ENCODE measurements at regions not wholly inside any gene's neighbourhood (a gene's known extent, or its start where the extent isn't known, plus 50 kb on each side); places are given as distances from the start of the nearest gene placed in this dataset.

DNA sequence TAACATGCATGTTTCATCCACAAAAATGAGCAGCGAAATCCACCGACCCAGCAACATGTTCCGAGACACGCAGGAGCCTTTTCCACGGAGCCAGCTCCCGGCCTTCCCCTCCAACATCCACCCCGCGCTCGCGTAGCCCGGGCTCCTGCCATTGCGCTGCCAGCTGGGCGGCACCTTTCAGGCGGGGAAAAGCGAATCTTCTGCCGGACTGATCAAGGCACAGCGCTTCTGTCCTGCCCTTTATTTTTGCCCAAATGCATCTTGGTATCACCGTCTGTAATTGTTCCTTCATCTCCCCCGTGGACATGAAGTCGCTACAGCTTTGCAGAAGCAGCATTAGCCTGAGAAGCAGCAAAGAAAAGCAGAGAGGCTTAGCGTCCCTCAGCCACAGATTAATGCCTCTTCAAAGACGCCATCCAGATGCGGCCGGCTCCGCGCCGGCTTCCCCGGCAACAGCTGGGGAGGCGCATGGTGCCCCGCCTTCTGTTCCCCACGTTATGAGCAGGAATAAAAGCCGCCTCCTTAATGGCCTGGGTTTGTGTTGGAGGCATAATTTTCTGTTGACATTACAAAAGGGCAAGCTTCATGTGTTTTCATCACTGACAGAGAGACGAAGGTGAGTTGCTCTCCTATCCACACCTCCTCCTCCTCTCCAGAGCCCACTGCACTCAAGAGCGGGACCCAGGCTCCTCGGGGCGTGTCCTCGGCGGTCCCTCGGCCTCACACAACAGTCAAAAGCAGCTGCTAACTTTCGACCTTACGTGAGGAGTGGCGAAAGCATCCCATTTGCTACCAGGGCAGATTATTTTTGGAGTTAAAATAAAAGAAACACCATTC, 122.1 kb upstream of the SALL3 start:
- no peaks in the 10 kb centered on the region for H3K9me3 Mint-ChIP-seq
- H3K27me3 Mint-ChIP-seq (ENCODE audit: low read depth), result no peaks in the 10 kb centered on the region
- no peak overlapping the region for H3K27ac Mint-ChIP-seq
- intact Hi-C loops (cut with micrococcal nuclease), result no loop called here
- H3K36me3 Mint-ChIP-seq (ENCODE audit: low read depth), result no peaks in the 10 kb centered on the region
- no peaks in the 10 kb centered on the region for H3K4me1 Mint-ChIP-seq (ENCODE audit: low read depth)
- no peak overlapping the region for H3K4me3 Mint-ChIP-seq (ENCODE audit: low read depth)
- no peak for DNase-seq (ENCODE audit: low spot score)

DNA sequence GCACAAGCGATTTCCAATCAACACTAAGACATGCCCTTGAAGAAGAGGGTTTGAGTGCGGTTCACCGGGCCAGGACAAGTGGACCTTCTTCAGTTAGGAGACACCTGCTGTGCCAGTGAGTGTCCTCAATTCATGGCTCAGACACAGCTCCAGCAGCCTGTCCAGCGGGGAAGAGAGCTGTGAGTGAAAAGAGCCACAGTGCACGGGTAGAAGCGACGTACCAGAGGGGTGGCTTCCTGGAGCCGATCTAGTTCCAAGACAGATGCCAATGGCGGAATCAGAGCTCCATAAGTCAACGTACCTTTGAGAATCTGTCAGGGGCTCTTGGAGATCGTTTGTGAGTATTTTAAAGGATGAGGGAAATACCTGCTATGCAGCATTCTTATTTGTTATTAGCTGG, 119.9 kb upstream of the SALL3 start:
- intact Hi-C loops (cut with micrococcal nuclease), result no loop called here
- no peaks in the 10 kb centered on the region for H3K27me3 Mint-ChIP-seq (ENCODE audit: low read depth)
- no peak for DNase-seq (ENCODE audit: low spot score)

DNA sequence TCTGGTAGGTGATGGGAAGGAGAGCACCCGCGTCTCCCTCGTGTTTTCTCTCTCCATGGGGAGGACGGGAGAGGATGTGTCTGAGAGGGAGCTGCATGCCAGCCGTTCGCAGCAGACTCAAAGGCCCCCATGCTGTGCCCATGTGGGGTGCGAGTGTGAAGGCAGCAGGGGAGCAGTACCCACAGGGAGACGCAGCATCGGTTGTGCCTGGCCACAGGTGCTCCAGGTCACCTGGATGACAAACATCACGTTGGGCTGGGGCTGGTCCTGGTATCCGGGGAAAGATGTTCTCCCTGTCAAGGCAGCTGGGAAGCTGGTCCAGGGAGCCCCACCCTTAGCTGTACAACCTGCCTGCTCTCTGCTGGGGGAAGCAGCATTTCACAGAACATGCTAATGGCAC, 119.5 kb upstream of the SALL3 start:
- Mint-ChIP-seq H3K27me3 (ENCODE audit: low read depth) (no peaks in the 10 kb centered on the region), H3K27ac (no peak overlapping the region), H3K36me3 (ENCODE audit: low read depth) (no peaks in the 10 kb centered on the region), H3K4me1 (ENCODE audit: low read depth) (no peaks in the 10 kb centered on the region), H3K4me3 (ENCODE audit: low read depth) (no peak overlapping the region), H3K9me3 (no peaks in the 10 kb centered on the region)
- DNase-seq (ENCODE audit: low spot score), result no peak
- intact Hi-C loops (cut with micrococcal nuclease), result no loop called here

More for the DNA sequence above, 119.9 kb upstream of the SALL3 start:
- no peaks in the 10 kb centered on the region for H3K4me1 Mint-ChIP-seq (ENCODE audit: low read depth)
- H3K36me3 Mint-ChIP-seq (ENCODE audit: low read depth), result no peaks in the 10 kb centered on the region
- H3K27ac Mint-ChIP-seq, result no peak overlapping the region
- H3K4me3 Mint-ChIP-seq (ENCODE audit: low read depth), result no peak overlapping the region
- no peaks in the 10 kb centered on the region for H3K9me3 Mint-ChIP-seq

DNA sequence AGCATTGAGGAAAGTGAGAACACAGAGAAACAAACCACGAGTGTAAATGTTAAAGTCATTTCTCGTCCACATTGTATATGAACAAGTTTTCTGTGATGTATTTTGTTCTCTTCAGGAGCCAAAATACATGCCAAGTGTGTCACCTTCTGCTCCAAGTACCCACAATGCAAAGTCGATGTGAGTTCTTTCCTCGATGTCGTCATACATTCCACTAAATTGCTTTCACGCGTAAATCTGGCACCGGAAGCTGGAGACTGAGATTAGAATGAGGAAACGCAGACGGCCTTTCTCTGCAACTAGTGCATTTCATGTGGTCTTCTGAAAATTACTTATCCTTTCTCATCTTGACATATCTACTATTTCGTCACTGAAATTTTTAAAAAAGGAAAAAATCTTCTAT, 118.5 kb upstream of the SALL3 start:
- Mint-ChIP-seq H3K4me3 (ENCODE audit: low read depth) (no peak overlapping the region), H3K9me3 (no peaks in the 10 kb centered on the region), H3K27ac (no peak overlapping the region), H3K36me3 (ENCODE audit: low read depth) (no peaks in the 10 kb centered on the region), H3K4me1 (ENCODE audit: low read depth) (no peaks in the 10 kb centered on the region), H3K27me3 (ENCODE audit: low read depth) (no peaks in the 10 kb centered on the region)
- DNase-seq (ENCODE audit: low spot score), result no peak
- intact Hi-C loops (cut with micrococcal nuclease), result no loop called here

DNA sequence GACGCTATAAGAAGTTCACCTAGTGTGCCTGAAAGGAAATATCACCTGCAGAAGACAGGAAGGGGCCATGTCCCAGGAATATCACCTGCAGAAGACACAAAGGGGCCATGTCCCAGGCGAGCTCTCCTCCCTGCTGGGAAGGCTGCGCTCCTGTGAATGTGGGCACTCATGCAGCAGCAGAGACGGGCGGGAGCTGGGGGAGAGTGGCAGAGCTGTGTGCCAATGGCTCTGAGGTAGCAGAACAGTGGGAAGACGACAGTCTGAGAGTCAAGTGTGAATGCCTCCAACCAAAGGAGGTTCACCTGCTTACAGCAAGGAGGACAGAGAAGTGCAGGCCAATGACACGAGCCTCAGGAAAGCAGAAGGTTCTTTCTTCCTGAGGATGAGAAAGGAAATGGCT, 117.9 kb upstream of the SALL3 start:
- no peaks in the 10 kb centered on the region for H3K4me1 Mint-ChIP-seq (ENCODE audit: low read depth)
- H3K9me3 Mint-ChIP-seq, result no peaks in the 10 kb centered on the region
- H3K27ac Mint-ChIP-seq, result no peak overlapping the region
- H3K36me3 Mint-ChIP-seq (ENCODE audit: low read depth), result no peaks in the 10 kb centered on the region
- no peak overlapping the region for H3K4me3 Mint-ChIP-seq (ENCODE audit: low read depth)
- no peaks in the 10 kb centered on the region for H3K27me3 Mint-ChIP-seq (ENCODE audit: low read depth)
- DNase-seq (ENCODE audit: low spot score), result no peak
- intact Hi-C loops (cut with micrococcal nuclease), result no loop called here

DNA sequence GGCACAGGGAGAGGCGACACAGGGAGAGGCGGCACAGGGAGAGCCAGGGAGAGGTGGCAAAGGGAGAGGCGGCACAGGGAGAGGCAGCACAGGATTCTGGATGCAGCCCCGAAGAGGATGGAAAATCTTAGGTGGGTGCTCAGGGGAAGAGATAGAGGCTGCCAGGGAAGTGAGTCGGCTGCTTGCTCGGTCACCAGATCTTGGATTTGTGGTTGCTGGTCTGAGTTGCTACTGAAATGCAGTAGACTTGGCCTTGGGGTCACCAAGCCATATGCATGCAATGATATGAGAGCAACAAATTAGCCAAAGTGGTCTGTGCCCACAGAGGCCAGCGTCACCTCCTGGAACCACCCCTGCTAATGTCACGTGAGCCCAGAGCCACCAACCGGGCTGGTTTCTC, 117.2 kb upstream of the SALL3 start:
- intact Hi-C loops (cut with micrococcal nuclease), result no loop called here
- Mint-ChIP-seq H3K27me3 (ENCODE audit: low read depth) (no peaks in the 10 kb centered on the region), H3K4me1 (ENCODE audit: low read depth) (no peaks in the 10 kb centered on the region), H3K36me3 (ENCODE audit: low read depth) (no peaks in the 10 kb centered on the region), H3K9me3 (no peaks in the 10 kb centered on the region), H3K4me3 (ENCODE audit: low read depth) (no peak overlapping the region), H3K27ac (no peak overlapping the region)
- no peak for DNase-seq (ENCODE audit: low spot score)

DNA sequence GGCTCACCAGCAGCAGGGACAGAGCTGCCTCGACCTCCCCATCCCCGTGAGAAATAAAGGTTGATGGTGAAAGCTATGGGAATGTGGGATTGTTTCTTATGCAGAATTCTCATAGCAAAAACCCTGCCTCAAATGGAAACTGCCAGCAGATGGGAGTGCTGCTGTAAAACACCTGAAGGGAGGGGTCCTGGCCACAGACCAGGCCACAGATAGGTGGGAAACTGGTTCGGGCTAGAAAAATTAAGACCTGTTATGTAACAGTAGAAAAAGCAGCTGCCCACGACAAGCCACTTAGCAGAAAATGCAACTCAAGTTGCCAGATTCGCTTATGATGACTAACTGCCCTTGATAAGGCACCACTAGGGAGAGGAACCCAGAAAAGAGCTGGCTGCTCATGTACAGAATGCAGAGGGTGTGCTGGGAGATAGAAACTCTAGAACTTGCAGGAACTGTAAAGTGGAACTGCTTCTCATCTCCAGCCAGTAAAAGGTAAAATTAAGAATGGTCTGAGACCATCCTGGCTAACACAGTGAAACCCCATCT, 114.5 kb upstream of the SALL3 start:
- Mint-ChIP-seq H3K36me3 (ENCODE audit: low read depth) (no peaks in the 10 kb centered on the region), H3K9me3 (no peaks in the 10 kb centered on the region)
- intact Hi-C loops (cut with micrococcal nuclease), result no loop called here

DNA sequence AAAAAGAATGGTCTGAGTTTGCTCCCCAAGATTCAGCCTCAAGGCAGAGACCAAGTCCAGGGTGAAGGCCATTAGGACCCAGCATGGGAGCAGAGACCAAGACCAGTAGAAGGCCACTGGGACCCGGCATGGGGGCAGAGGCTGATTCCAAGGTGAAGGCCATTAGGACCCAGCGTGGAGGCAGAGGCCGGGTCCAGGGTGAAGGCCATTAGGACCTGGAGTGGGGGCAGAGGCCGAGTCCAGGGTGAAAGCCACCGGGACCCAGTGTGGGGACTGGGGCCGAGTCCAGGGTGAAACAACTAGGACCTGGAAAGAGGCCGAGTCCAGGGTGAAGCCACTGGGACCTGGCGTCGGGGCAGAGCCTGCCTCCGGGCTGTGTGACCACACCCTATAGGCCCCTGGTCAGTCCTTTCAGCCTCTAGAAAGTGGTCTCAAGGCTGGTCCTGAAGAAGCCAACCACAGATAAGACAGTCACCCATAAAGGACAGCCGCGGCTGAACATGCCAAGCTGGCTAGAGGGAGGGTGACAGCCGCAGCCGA, 113.8 kb upstream of the SALL3 start:
- H3K36me3 Mint-ChIP-seq (ENCODE audit: low read depth), result no peaks in the 10 kb centered on the region
- no peaks in the 10 kb centered on the region for H3K4me1 Mint-ChIP-seq (ENCODE audit: low read depth)
- intact Hi-C loops (cut with micrococcal nuclease), result no loop called here
- no peaks in the 10 kb centered on the region for H3K27me3 Mint-ChIP-seq (ENCODE audit: low read depth)
- no peaks in the 10 kb centered on the region for H3K9me3 Mint-ChIP-seq
- DNase-seq (ENCODE audit: low spot score), result no peak
- H3K4me3 Mint-ChIP-seq (ENCODE audit: low read depth), result no peak overlapping the region
- no peak overlapping the region for H3K27ac Mint-ChIP-seq

More for the DNA sequence above, 114.5 kb upstream of the SALL3 start:
- DNase-seq (ENCODE audit: low spot score), result no peak
- Mint-ChIP-seq H3K27ac (no peak overlapping the region), H3K4me1 (ENCODE audit: low read depth) (no peaks in the 10 kb centered on the region), H3K4me3 (ENCODE audit: low read depth) (no peak overlapping the region), H3K27me3 (ENCODE audit: low read depth) (no peaks in the 10 kb centered on the region)

DNA sequence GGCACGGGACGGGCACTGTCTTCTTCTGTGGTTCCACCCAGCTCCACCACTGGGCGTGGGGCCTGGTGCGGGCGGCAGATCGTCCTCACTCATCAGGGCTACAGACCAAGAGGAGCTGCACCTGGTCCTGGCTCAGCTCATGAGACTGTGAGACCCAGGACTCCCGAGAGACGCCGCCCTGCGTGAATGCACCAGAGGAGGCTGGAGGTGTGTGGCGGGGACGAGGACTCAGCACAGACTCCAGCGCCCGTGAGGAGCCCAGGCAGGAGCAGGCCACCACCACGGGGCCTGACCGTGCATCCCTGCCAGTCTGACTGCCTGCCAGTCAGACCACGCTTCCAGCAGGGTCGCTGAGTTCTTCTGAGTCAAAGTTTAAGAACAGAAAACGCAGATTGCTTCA, 112.5 kb upstream of the SALL3 start:
- DNase-seq (ENCODE audit: low spot score), result no peak
- Mint-ChIP-seq H3K36me3 (ENCODE audit: low read depth) (no peaks in the 10 kb centered on the region), H3K4me1 (ENCODE audit: low read depth) (no peaks in the 10 kb centered on the region), H3K9me3 (no peaks in the 10 kb centered on the region), H3K27ac (no peak overlapping the region), H3K4me3 (ENCODE audit: low read depth) (no peak overlapping the region), H3K27me3 (ENCODE audit: low read depth) (no peaks in the 10 kb centered on the region)
- intact Hi-C loops (cut with micrococcal nuclease), result no loop called here

DNA sequence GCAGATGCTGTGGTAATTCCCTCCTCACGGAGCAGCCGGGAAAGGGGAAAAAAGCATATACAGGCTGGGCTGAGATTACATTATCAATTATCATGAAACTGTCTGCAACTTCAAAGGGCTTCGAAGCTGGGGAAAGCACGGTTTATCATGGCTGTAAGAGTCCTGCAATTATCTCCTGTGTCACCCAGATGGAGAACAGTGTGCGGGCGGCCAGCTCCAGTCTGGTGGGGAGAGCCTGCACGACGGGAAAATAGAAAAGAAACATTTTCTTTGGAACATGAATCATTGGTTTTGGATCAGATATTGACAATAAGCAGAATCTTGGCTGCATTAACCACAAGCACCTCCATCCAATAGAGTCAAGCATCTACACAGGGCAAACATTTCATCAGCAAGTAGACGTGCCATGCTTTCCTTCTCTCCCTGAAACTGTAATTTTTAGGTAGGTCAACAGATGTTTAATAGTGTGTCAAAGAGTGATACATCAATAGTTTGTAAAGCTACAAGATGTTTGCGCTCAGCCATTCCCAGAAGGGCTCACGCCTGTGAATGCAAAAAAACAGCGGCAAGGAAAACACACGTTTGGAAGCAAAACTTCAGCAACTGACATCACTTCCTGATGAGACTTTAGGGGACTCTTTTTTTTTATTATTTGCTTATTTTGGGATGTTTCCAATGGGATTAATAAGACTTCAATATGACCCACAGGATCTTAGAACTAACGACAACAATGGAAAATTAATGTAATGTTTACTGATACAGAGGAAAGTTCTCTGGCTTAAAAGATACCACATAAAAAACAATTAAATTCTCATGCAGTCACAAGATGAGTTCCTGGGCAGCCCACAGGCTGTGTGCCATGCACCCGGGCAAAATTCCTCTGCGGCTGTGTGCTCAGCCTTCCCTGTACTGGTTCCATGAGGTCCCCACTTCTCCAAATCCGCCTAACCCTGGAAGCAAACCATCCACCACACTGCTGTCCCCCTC, 111.0 kb upstream of the SALL3 start:
- Mint-ChIP-seq H3K36me3 (ENCODE audit: low read depth) (no peaks in the 10 kb centered on the region), H3K27me3 (ENCODE audit: low read depth) (no peaks in the 10 kb centered on the region), H3K9me3 (no peaks in the 10 kb centered on the region), H3K27ac (no peak overlapping the region), H3K4me3 (ENCODE audit: low read depth) (no peak overlapping the region), H3K4me1 (ENCODE audit: low read depth) (no peaks in the 10 kb centered on the region)
- intact Hi-C loops (cut with micrococcal nuclease), result no loop called here
- DNase-seq (ENCODE audit: low spot score), result no peak

DNA sequence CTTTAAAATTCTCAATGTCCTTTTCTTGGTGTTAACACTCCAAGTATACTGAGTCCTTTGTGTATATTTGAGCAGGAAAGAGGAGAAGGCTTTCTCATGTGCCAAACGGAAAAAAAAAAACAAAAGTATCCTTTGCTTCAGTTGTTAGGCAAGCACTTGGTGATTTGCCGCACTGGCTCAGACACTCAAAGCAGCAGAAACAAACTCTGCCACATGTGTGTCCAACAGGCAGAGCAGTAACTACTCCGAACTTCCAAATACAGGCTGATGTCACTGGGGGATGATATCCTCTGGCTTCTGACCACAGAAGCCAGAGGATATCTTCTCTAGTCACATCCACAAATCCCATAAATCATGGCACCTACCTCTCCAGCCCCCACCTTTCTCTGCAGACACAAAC, 108.0 kb upstream of the SALL3 start:
- H3K4me3 Mint-ChIP-seq (ENCODE audit: low read depth), result no peak overlapping the region
- no peak for DNase-seq (ENCODE audit: low spot score)
- no peak overlapping the region for H3K27ac Mint-ChIP-seq
- intact Hi-C loops (cut with micrococcal nuclease), result no loop called here
- H3K27me3 Mint-ChIP-seq (ENCODE audit: low read depth), result no peaks in the 10 kb centered on the region
- no peaks in the 10 kb centered on the region for H3K9me3 Mint-ChIP-seq
- H3K36me3 Mint-ChIP-seq (ENCODE audit: low read depth), result no peaks in the 10 kb centered on the region
- H3K4me1 Mint-ChIP-seq (ENCODE audit: low read depth), result no peaks in the 10 kb centered on the region

DNA sequence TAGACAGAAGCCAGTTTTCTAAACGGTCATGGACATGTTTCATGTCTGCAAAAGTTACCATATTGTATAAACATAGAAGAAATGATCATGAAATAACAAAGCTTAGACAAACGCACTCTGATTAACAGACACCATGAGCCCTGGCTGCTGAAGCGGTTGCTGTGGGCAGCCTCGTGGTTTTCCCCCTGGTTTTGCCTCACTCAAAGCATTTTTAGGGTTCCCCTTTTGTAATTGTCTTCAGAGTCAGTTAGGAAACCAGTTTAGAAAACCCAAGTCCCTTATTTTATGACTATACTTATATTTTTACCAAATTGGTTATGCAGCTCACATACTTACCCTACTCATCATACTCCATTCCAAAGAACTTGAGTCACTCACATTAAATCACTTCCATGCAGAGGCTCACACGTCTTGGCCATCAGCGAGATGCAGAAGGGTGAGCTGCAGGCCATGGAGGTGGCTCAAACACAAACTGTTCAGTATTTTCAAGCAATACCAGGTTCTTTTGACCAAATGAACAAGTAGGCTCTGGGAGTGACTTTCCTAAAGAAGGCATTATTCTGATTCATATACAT, 105.6 kb upstream of the SALL3 start:
- intact Hi-C loops (cut with micrococcal nuclease), result no loop called here
- no peak for DNase-seq (ENCODE audit: low spot score)
- H3K36me3 Mint-ChIP-seq (ENCODE audit: low read depth), result no peaks in the 10 kb centered on the region
- no peaks in the 10 kb centered on the region for H3K4me1 Mint-ChIP-seq (ENCODE audit: low read depth)
- peaks cover 1% of the 10 kb centered on the region for H3K27me3 Mint-ChIP-seq (ENCODE audit: low read depth)
- H3K27ac Mint-ChIP-seq, result no peak overlapping the region
- no peak overlapping the region for H3K4me3 Mint-ChIP-seq (ENCODE audit: low read depth)
- no peaks in the 10 kb centered on the region for H3K9me3 Mint-ChIP-seq

Data from activated T-helper 2 cell treated with anti-CD3 and anti-CD28 coated beads, Interferon-gamma antibody, Interleukin-2, Interleukin-4, amounts not matched to agents 10 μg/mL and 5 μg/mL and 100 μg/mL, durations not matched to agents 14 hours and 24 hours and 36 hours (primary cell).